GM12878 (cell line): ENCODE measurements at regions not wholly inside any gene's neighbourhood (a gene's known extent, or its start where the extent isn't known, plus 50 kb on each side); places are given as distances from the start of the nearest gene placed in this dataset.

Experiments used
- CHD1 ChIP-seq: IDR thresholded peaks from 2 replicates; pipeline ENCODE4 v1.6.1; 2012; ENCODE audit warnings: low read depth, low read length, improper control_type of control experiment
- CREM ChIP-seq: IDR thresholded peaks from 2 replicates; pipeline ENCODE4 v1.6.1; 2014; ENCODE audit warnings: antibody characterized with exemption, low read depth
- HDAC2 ChIP-seq: fragments of 200-600 bp; sonication (generic); IDR thresholded peaks from 2 replicates; pipeline ENCODE4 v1.6.1; 2017
- MXI1 ChIP-seq: fragments of 150-350 bp; IDR thresholded peaks from 2 replicates; pipeline ENCODE4 v1.6.1; 2011; ENCODE audit warnings: low read depth, mild to moderate bottlenecking, inconsistent platforms, low read length, improper control_type of control experiment
- NFYB ChIP-seq: IDR thresholded peaks from 2 replicates; pipeline ENCODE4 v1.6.1; 2011; ENCODE audit warnings: low read depth, mild to moderate bottlenecking, low read length, improper control_type of control experiment, moderate library complexity; ENCODE audit not compliant: insufficient read depth
- POLR2A ChIP-seq: IDR thresholded peaks from 2 replicates; pipeline ENCODE4 v1.6.1; 2011; ENCODE audit warnings: low read depth, mild to moderate bottlenecking, low read length
- SMAD1 ChIP-seq: fragments of 450-650 bp; IDR thresholded peaks from 2 replicates; pipeline ENCODE4 v1.6.1; 2018; ENCODE audit warnings: mild to moderate bottlenecking, low read depth; ENCODE audit not compliant: partially characterized antibody
- TAF1 ChIP-seq: IDR thresholded peaks from 2 replicates; pipeline ENCODE4 v1.6.1; 2011; ENCODE audit warnings: mild to moderate bottlenecking, low read depth, low read length, borderline replicate concordance
- TBL1XR1 ChIP-seq: IDR thresholded peaks from 2 replicates; pipeline ENCODE4 v1.6.1; 2012; ENCODE audit warnings: low read depth, low read length, improper control_type of control experiment
- TF ChIP-seq, protein P1 (sequence below): IDR thresholded peaks from 2 replicates; pipeline ENCODE4 v1.6.1; 2012; ENCODE audit warnings: low read depth, low read length, improper control_type of control experiment
- TF ChIP-seq, protein P2 (sequence below): IDR thresholded peaks from 2 replicates; pipeline ENCODE4 v1.6.1; 2012; ENCODE audit warnings: mild to moderate bottlenecking, low read depth, low read length
- TF ChIP-seq, protein P3 (sequence below), 3 experiments: IDR thresholded peaks in 2 of 3; conservative IDR thresholded peaks in 1 of 3; 2 replicates each; pipeline ENCODE4 v1.5.1; 2011; ENCODE audit warnings: low read depth in 3 of 3, low read length in 3 of 3, mild to moderate bottlenecking in 3 of 3, control low read depth in 2 of 3, moderate library complexity in 2 of 3, inconsistent platforms in 1 of 3, mixed read lengths in 1 of 3; ENCODE audit not compliant: control insufficient read depth in 2 of 3, insufficient read depth in 1 of 3; ENCODE audit errors: extremely low read depth in 1 of 3
- TF ChIP-seq, protein P4 (sequence below): IDR thresholded peaks from 2 replicates; pipeline ENCODE4 v1.6.1; 2011; ENCODE audit warnings: low read depth, low read length, improper control_type of control experiment, borderline replicate concordance

DNA sequence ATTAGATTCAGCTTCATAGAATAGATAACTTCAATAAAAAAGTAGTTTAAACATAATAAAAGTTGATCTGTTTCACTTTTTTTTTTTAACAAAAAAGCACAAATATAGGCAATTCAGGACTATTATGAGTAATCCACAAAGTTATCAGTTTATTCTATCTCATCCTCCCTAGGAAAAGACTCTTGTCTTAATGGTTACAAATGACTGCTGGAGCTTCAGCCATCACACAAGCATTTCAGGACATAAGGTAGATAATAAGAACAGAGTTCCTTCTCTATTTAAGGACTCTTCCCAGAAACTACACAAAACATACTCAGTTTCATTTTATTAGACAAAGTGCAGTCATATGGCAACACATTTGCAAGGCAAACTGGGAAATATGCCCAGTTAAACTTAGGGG, 357.6 kb upstream of the SETBP1 start:
- TF ChIP-seq TBL1XR1 (no peak), NFYB (no peak), POLR2A (no peak), MXI1 (no peak), HDAC2 (no peak), CREM (no peak), SMAD1 (no peak), CHD1 (no peak), TAF1 (no peak)
- TF ChIP-seq, protein P1, sequence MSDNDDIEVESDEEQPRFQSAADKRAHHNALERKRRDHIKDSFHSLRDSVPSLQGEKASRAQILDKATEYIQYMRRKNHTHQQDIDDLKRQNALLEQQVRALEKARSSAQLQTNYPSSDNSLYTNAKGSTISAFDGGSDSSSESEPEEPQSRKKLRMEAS: no peak
- TF ChIP-seq, protein P2, sequence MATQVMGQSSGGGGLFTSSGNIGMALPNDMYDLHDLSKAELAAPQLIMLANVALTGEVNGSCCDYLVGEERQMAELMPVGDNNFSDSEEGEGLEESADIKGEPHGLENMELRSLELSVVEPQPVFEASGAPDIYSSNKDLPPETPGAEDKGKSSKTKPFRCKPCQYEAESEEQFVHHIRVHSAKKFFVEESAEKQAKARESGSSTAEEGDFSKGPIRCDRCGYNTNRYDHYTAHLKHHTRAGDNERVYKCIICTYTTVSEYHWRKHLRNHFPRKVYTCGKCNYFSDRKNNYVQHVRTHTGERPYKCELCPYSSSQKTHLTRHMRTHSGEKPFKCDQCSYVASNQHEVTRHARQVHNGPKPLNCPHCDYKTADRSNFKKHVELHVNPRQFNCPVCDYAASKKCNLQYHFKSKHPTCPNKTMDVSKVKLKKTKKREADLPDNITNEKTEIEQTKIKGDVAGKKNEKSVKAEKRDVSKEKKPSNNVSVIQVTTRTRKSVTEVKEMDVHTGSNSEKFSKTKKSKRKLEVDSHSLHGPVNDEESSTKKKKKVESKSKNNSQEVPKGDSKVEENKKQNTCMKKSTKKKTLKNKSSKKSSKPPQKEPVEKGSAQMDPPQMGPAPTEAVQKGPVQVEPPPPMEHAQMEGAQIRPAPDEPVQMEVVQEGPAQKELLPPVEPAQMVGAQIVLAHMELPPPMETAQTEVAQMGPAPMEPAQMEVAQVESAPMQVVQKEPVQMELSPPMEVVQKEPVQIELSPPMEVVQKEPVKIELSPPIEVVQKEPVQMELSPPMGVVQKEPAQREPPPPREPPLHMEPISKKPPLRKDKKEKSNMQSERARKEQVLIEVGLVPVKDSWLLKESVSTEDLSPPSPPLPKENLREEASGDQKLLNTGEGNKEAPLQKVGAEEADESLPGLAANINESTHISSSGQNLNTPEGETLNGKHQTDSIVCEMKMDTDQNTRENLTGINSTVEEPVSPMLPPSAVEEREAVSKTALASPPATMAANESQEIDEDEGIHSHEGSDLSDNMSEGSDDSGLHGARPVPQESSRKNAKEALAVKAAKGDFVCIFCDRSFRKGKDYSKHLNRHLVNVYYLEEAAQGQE: no peak
- TF ChIP-seq, protein P3, sequence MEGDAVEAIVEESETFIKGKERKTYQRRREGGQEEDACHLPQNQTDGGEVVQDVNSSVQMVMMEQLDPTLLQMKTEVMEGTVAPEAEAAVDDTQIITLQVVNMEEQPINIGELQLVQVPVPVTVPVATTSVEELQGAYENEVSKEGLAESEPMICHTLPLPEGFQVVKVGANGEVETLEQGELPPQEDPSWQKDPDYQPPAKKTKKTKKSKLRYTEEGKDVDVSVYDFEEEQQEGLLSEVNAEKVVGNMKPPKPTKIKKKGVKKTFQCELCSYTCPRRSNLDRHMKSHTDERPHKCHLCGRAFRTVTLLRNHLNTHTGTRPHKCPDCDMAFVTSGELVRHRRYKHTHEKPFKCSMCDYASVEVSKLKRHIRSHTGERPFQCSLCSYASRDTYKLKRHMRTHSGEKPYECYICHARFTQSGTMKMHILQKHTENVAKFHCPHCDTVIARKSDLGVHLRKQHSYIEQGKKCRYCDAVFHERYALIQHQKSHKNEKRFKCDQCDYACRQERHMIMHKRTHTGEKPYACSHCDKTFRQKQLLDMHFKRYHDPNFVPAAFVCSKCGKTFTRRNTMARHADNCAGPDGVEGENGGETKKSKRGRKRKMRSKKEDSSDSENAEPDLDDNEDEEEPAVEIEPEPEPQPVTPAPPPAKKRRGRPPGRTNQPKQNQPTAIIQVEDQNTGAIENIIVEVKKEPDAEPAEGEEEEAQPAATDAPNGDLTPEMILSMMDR (IDR thresholded peaks at IDR 0.05 in 2 of 3, conservative IDR thresholded peaks at IDR 0.05 in 1 of 3; ENCODE audit: control insufficient read depth in 2 of 3, extremely low read depth in 1 of 3, insufficient read depth in 1 of 3, low read depth in 3 of 3, low read length in 3 of 3): no peak
- TF ChIP-seq, protein P4, sequence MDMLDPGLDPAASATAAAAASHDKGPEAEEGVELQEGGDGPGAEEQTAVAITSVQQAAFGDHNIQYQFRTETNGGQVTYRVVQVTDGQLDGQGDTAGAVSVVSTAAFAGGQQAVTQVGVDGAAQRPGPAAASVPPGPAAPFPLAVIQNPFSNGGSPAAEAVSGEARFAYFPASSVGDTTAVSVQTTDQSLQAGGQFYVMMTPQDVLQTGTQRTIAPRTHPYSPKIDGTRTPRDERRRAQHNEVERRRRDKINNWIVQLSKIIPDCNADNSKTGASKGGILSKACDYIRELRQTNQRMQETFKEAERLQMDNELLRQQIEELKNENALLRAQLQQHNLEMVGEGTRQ: no peak
